Gastroesophageal sphincter (tissue), 4 donors: ENCODE measurements at regions not wholly inside any gene's neighbourhood (a gene's known extent, or its start where the extent isn't known, plus 50 kb on each side); places are given as distances from the start of the nearest gene placed in this dataset.
A peak's percentile ranks its signal among the peaks of the same experiment; 100 is the strongest.
"Not testable (repeated sequence)": the region's sequence is repeated elsewhere in the genome, so short reads cannot be mapped to it uniquely, and the experiment has no call there.

Experiments
- ATAC-seq: fragments of 150-250 bp; one replicate; pipeline ENCODE4 v1.9.1; 2016; ENCODE audit warnings: mild to moderate bottlenecking, moderate library complexity
- H3K27ac ChIP-seq, 4 donors: fragments of 200-600 bp; sonication (generic) in 3 of 4; 1 replicate in 3 of 4; 2 replicates in 1 of 4; pipeline ENCODE4 v1.5.1; 2016 to 2019
- H3K27me3 ChIP-seq: fragments of 200-600 bp; sonication (generic); one replicate; pipeline ENCODE4 v1.5.1; 2019
- H3K36me3 ChIP-seq, 2 donors: fragments of 200-600 bp; sonication (generic); one replicate each; pipeline ENCODE4 v1.5.1; 2019; ENCODE audit warnings: control low read depth in 1 of 2
- H3K4me1 ChIP-seq, 3 donors: fragments of 200-600 bp; sonication (generic); 1 replicate in 2 of 3; 2 replicates in 1 of 3; pipeline ENCODE4 v1.5.1; 2016 to 2019; ENCODE audit warnings: control low read depth in 2 of 3
- H3K4me3 ChIP-seq, 2 donors: fragments of 200-600 bp; sonication (generic); one replicate each; pipeline ENCODE4 v1.5.1; 2019; ENCODE audit warnings: mild to moderate bottlenecking in 1 of 2, moderate library complexity in 1 of 2
- H3K9me3 ChIP-seq, 3 donors: fragments of 200-600 bp; sonication (generic); one replicate each; pipeline ENCODE4 v1.5.1; 2017 to 2019; ENCODE audit warnings: control low read depth in 2 of 3
- EP300 ChIP-seq: sonication (generic); formaldehyde crosslinking; IDR thresholded peaks from one replicate; pipeline ENCODE4 v1.6.1; 2017; ENCODE audit warnings: antibody characterized with exemption, mild to moderate bottlenecking
- POLR2A ChIP-seq, 2 donors: fragments of 450-650 bp; IDR thresholded peaks; one replicate each; pipeline ENCODE4 v1.6.1; 2017; ENCODE audit warnings: antibody characterized with exemption in 2 of 2, mild to moderate bottlenecking in 2 of 2, moderate library complexity in 1 of 2
- POLR2AphosphoS5 ChIP-seq: sonication (generic); formaldehyde crosslinking; IDR thresholded peaks from one replicate; pipeline ENCODE4 v1.6.1; 2017; ENCODE audit warnings: antibody characterized with exemption
- WGBS, 2 donors: methylation state at CpG; one replicate each; pipeline ENCODE4 v1.1.5; 2018; ENCODE audit warnings: low coverage in 1 of 2; 5-methylcytosine and 5-hydroxymethylcytosine counted together
- TF ChIP-seq, protein P1 (sequence below), 4 experiments: fragments of 200-600 bp in 2 of 4; fragments of 450-650 bp in 2 of 4; sonication (generic) in 1 of 4; IDR thresholded peaks; one replicate each; pipeline ENCODE4 v1.5.1; 2017 to 2019; ENCODE audit warnings: antibody characterized with exemption in 4 of 4, mild to moderate bottlenecking in 2 of 4, moderate library complexity in 2 of 4

- WGBS, 2 donors = 42 to 100% methylated on average over 1 to 3 of the region's 7 CpGs
- TF ChIP-seq POLR2A (IDR thresholded peaks at IDR 0.05) (no peak), POLR2AphosphoS5 (no peak), EP300 (no peak)
- TF ChIP-seq, protein P1, sequence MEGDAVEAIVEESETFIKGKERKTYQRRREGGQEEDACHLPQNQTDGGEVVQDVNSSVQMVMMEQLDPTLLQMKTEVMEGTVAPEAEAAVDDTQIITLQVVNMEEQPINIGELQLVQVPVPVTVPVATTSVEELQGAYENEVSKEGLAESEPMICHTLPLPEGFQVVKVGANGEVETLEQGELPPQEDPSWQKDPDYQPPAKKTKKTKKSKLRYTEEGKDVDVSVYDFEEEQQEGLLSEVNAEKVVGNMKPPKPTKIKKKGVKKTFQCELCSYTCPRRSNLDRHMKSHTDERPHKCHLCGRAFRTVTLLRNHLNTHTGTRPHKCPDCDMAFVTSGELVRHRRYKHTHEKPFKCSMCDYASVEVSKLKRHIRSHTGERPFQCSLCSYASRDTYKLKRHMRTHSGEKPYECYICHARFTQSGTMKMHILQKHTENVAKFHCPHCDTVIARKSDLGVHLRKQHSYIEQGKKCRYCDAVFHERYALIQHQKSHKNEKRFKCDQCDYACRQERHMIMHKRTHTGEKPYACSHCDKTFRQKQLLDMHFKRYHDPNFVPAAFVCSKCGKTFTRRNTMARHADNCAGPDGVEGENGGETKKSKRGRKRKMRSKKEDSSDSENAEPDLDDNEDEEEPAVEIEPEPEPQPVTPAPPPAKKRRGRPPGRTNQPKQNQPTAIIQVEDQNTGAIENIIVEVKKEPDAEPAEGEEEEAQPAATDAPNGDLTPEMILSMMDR (IDR thresholded peaks at IDR 0.05) = no peak
- Histone ChIP-seq H3K4me1 (peaks cover 0 to 5% (median 0%) of the 10 kb centered on the region in 3 donors), H3K27ac (peak overlapping the region in 1 of 4 donors; percentile 37), H3K4me3 (no peak overlapping the region), H3K27me3 (no peaks in the 10 kb centered on the region), H3K36me3 (peaks cover 0 to 17% of the 10 kb centered on the region in 2 donors), H3K9me3 (no peaks in the 10 kb centered on the region)
- no peak for ATAC-seq
Measured at GRCh38 chr16:86270696-86271095, 239.6 kb upstream of the FOXF1 start.

GRCh38 chr16:86272744-86273143 lies 237.6 kb upstream of the FOXF1 start:
- WGBS, 2 donors = 100% methylated on average over 1 of the region's 1 CpG; no CpG with 5 or more reads in 1 of the 2 donors
- no peaks in the 10 kb centered on the region for H3K9me3 ChIP-seq
- H3K27me3 ChIP-seq = no peaks in the 10 kb centered on the region
- H3K36me3 ChIP-seq = peaks cover 0 to 17% of the 10 kb centered on the region in 2 donors
- H3K4me3 ChIP-seq = no peak overlapping the region
- no peak overlapping the region for H3K27ac ChIP-seq
- TF ChIP-seq, protein P1 (IDR thresholded peaks at IDR 0.05) = no peak
- TF ChIP-seq POLR2AphosphoS5 (no peak), POLR2A (IDR thresholded peaks at IDR 0.05) (no peak), EP300 (no peak)
- peaks cover 0 to 5% (median 0%) of the 10 kb centered on the region in 3 donors for H3K4me1 ChIP-seq
- ATAC-seq = no peak

GRCh38 chr16:86277221-86277620 lies 233.1 kb upstream of the FOXF1 start:
- Histone ChIP-seq H3K27me3 (no peaks in the 10 kb centered on the region), H3K4me3 (no peak overlapping the region), H3K36me3 (peaks cover 0 to 17% of the 10 kb centered on the region in 2 donors), H3K27ac (no peak overlapping the region), H3K9me3 (no peaks in the 10 kb centered on the region), H3K4me1 (no peaks in the 10 kb centered on the region)
- ATAC-seq = no peak
- TF ChIP-seq POLR2A (IDR thresholded peaks at IDR 0.05) (no peak), POLR2AphosphoS5 (no peak), EP300 (no peak)
- TF ChIP-seq, protein P1 (IDR thresholded peaks at IDR 0.05) = no peak
- WGBS, 2 donors = 78 to 81% methylated on average over 3 of the region's 3 CpGs

GRCh38 chr16:86277859-86278258 lies 232.5 kb upstream of the FOXF1 start:
- 90% methylated on average over 3 of the region's 4 CpGs; no CpG with 5 or more reads in 1 of the 2 donors for WGBS, 2 donors
- ATAC-seq, H3K27ac ChIP-seq, H3K4me3 ChIP-seq, H3K4me1 ChIP-seq, H3K27me3 ChIP-seq, H3K9me3 ChIP-seq: not testable (repeated sequence)
- H3K36me3 ChIP-seq = peaks cover 0 to 17% of the 10 kb centered on the region in 2 donors

GRCh38 chr16:86281421-86281820 lies 228.9 kb upstream of the FOXF1 start:
- Histone ChIP-seq H3K27me3 (peaks cover 14% of the 10 kb centered on the region), H3K36me3 (no peaks in the 10 kb centered on the region), H3K4me1 (peaks cover 0 to 3% (median 0%) of the 10 kb centered on the region in 3 donors), H3K27ac (no peak overlapping the region), H3K4me3 (no peak overlapping the region), H3K9me3 (no peaks in the 10 kb centered on the region)
- 65 to 72% methylated on average over 2 to 5 of the region's 12 CpGs for WGBS, 2 donors
- ATAC-seq = peak; percentile 41
- TF ChIP-seq POLR2AphosphoS5 (peak; percentile 43), POLR2A (IDR thresholded peaks at IDR 0.05) (no peak)

- H3K27ac ChIP-seq = no peak overlapping the region
- no peaks in the 10 kb centered on the region for H3K36me3 ChIP-seq
- 75% methylated on average over 3 of the region's 5 CpGs; no CpG with 5 or more reads in 1 of the 2 donors for WGBS, 2 donors
- no peaks in the 10 kb centered on the region for H3K9me3 ChIP-seq
- peaks cover 39% of the 10 kb centered on the region for H3K27me3 ChIP-seq
- H3K4me1 ChIP-seq = peaks cover 0 to 17% (median 6%) of the 10 kb centered on the region in 3 donors
- TF ChIP-seq POLR2AphosphoS5 (no peak), EP300 (no peak), POLR2A (IDR thresholded peaks at IDR 0.05) (no peak)
- TF ChIP-seq, protein P1 (IDR thresholded peaks at IDR 0.05) = no peak
- no peak for ATAC-seq
- no peak overlapping the region for H3K4me3 ChIP-seq
Measured at GRCh38 chr16:86283944-86284343, 226.4 kb upstream of the FOXF1 start.
